ENCODE measurements at regions not wholly inside any gene's neighbourhood (a gene's known extent, or its start where the extent isn't known, plus 50 kb on each side); places are given as distances from the start of the nearest gene placed in this dataset.

DNA sequence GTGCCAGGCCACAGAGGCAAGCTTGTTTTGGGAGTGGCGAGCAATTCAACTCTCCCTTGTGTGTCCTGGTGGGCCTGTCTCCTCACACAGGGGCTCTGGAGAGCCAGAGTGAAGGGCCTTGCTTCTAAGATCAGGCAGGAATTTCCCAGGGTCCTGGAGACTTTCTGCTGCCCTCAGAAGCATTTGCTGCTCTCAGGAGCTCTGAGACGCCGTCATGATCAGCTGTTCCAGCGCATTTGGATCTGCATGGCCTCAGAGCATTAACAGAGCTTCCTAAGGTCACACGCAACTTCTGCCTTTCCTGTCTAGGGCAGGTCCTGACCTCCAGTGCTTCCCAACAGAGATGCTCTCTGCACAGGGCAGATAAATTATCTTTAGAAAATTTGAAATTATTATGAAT, 52.2 kb upstream of the C10orf90 start:
- Histone ChIP-seq H3K36me3 (replicated peaks; ENCODE audit: control insufficient read depth, insufficient read depth, low read length) (no peaks in the 10 kb centered on the region), H3K4me3 (ENCODE audit: insufficient read depth, low read depth, low read length) (no peak overlapping the region), H3K27me3 (ENCODE audit: control insufficient read depth, insufficient read depth, low read length) (no peaks in the 10 kb centered on the region)
- DNase-seq: no peak

DNA sequence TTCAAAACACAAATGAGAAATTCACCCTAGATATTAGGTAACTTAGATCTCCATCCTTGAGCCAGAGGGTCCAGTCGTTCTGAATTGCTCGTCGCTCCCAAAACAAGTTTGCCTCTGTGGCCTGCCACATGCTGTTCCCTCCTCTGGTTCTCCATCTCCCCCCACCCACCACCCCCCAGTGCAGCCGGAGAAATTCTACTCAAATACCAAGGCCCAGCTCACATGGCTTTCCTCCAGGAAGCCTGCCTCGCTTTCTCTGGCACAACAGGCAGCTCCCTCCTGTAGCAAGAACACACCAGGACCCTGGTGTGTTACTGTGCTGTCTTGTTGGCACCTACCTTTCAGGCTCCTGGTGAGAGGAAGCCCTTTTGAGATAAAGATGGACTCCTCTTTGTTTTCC, 52.7 kb upstream of the C10orf90 start:
- Histone ChIP-seq H3K27me3 (ENCODE audit: control insufficient read depth, insufficient read depth, low read length) (no peaks in the 10 kb centered on the region), H3K36me3 (replicated peaks; ENCODE audit: control insufficient read depth, insufficient read depth, low read length) (no peaks in the 10 kb centered on the region), H3K4me3 (ENCODE audit: insufficient read depth, low read depth, low read length) (no peak overlapping the region)
- no peak for DNase-seq

DNA sequence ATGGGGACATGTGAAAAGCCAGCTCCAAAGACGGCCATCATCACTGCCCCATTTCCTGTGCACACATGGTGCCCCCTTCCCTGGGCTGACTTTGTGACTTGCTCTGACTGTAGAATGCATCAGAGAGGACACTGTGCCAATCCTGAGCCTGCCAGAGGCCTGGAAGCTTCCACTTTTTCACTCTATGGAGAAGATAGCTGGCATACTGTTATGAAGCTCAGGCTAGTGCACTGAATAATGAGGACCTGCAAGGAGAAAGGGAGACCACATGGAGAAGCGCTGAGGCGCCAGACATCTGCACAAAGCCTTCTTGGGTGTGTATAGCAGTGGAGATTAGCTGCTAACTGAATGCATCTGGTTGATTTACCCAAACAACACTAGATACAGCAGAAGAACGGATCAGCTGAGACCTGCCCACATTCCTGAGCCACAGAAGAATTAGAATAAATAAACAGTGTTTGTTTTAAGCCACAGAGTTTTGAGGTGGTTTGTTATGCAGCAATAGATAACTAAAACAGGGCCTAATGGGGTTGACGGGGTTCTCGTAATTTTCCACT, 58.9 kb upstream of the C10orf90 start:
- Histone ChIP-seq H3K27me3 (ENCODE audit: control insufficient read depth, insufficient read depth, low read length) (no peaks in the 10 kb centered on the region), H3K36me3 (replicated peaks; ENCODE audit: control insufficient read depth, insufficient read depth, low read length) (no peaks in the 10 kb centered on the region), H3K4me3 (ENCODE audit: insufficient read depth, low read depth, low read length) (no peak overlapping the region)
- DNase-seq: no peak

DNA sequence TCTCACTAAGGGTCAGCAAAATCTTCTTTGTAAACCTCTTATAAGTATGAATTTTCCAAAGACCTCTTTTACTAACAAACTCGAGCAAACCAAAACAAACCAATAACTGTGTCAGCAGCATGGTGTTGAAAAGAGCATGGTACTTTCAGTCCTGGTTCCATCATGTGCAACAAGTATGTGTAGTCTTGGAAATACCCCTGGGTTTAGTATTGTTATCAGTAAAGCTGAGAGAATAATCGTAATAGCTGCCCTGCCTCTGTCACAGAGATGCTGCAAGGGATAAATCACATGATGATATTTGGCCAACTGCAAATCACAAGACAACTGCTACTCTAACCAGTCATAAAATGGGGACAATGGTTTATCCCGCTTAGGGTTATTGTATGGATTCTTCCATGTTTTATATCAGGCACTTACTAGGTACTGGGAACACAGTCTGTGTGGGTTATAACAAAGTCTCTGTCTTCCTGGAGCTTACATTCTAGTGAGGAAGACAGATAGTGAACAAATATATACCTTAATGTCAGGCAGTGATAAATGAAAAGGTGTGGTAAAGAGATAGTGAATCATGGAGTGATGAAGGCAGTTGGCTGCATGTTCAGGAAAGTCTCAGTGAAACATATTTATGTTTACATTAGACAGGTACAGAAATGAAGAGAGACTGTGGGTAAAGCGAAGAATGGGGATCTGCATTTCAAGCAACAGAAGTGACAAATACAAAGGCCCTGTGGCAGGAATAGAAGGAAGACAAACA, 60.5 kb upstream of the C10orf90 start:
- Histone ChIP-seq H3K27me3 (ENCODE audit: control insufficient read depth, insufficient read depth, low read length) (no peaks in the 10 kb centered on the region), H3K4me3 (ENCODE audit: insufficient read depth, low read depth, low read length) (no peak overlapping the region), H3K36me3 (replicated peaks; ENCODE audit: control insufficient read depth, insufficient read depth, low read length) (no peaks in the 10 kb centered on the region)
- no peak for DNase-seq

DNA sequence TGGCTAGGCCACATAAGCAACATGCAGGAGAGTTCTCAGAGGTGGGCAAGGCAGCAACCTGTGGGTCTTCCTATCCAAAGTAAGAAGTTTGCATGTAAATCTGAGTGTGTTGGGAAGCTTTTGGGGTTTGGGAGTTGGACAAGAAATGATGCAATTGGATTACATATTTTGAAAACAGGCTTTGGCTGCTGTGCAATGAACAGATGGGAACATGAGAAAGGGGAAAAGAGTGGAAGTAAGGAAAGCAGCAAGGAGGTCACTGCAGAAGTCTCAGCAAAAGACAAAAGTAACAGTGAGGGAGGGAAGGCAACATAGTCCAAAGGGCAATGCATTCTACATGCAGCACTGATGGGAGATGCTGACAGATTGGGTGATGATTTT, 61.1 kb upstream of the C10orf90 start:
- DNase-seq: no peak
- Histone ChIP-seq H3K27me3 (ENCODE audit: control insufficient read depth, insufficient read depth, low read length) (no peaks in the 10 kb centered on the region), H3K4me3 (ENCODE audit: insufficient read depth, low read depth, low read length) (no peak overlapping the region), H3K36me3 (replicated peaks; ENCODE audit: control insufficient read depth, insufficient read depth, low read length) (no peaks in the 10 kb centered on the region)

DNA sequence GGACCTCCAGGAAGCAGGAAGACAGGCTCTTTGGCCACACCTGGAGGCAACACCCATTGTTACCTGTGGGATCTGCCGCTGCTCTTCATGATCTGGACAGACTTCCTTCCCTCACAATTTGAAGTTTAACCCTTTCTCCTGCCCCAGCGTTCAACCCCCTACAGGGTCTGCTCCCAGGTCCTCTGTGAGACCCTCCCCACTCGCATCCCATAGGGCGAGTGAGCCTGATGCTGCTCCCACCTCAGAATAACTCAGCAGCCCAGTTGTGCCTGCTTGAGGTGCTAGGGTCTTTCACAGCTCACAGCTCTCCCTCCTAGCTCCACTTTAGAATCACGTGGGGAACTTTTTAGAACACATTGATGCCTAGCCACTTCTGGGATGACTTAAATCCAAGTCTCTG, 61.8 kb upstream of the C10orf90 start:
- Histone ChIP-seq H3K4me3 (ENCODE audit: insufficient read depth, low read depth, low read length) (no peak overlapping the region), H3K36me3 (replicated peaks; ENCODE audit: control insufficient read depth, insufficient read depth, low read length) (no peaks in the 10 kb centered on the region), H3K27me3 (ENCODE audit: control insufficient read depth, insufficient read depth, low read length) (no peaks in the 10 kb centered on the region)
- DNase-seq: no peak

DNA sequence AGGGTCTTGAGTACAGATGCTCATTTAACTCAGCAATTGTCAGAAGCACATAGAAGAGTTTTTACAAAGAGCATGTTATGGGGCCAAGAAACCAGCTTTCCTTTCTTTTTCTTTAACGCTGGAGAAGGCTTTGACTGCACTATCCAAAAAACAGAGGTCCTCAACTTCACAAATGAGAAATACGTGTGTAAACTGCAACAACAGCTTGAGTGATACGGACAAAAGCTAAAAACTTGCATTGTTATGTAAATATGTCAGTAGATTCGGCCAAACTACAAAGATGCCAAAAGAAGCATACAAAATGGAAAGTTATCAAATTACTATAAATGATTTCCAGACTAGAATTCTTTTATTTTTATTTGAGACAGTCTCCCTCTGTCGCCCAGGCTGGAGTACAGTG, 62.4 kb upstream of the C10orf90 start:
- DNase-seq: no peak
- H3K27me3 ChIP-seq (ENCODE audit: control insufficient read depth, insufficient read depth, low read length): no peaks in the 10 kb centered on the region
- no peaks in the 10 kb centered on the region for H3K36me3 ChIP-seq (replicated peaks; ENCODE audit: control insufficient read depth, insufficient read depth, low read length)
- no peak overlapping the region for H3K4me3 ChIP-seq (ENCODE audit: insufficient read depth, low read depth, low read length)

DNA sequence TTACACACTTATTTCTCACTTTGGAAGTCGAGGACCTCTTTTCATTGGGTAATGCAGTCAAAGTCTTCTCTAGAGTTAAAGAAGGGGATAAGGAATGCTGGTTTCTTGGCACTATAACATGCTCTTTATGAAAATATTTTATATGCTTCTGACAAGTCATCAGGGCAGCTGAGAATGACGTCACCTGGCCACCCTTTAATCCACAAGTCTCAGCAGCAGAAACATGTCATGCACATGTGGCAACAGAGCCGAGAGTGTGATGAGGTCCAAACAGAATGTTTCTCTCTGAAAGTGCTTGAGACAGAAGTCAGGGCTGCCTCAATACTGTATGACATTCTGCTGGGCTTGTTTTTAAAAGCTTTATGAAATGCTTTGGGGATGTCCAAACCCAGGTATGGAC, 63.5 kb upstream of the C10orf90 start:
- DNase-seq: no peak
- Histone ChIP-seq H3K36me3 (replicated peaks; ENCODE audit: control insufficient read depth, insufficient read depth, low read length) (no peaks in the 10 kb centered on the region), H3K4me3 (ENCODE audit: insufficient read depth, low read depth, low read length) (no peak overlapping the region)

DNA sequence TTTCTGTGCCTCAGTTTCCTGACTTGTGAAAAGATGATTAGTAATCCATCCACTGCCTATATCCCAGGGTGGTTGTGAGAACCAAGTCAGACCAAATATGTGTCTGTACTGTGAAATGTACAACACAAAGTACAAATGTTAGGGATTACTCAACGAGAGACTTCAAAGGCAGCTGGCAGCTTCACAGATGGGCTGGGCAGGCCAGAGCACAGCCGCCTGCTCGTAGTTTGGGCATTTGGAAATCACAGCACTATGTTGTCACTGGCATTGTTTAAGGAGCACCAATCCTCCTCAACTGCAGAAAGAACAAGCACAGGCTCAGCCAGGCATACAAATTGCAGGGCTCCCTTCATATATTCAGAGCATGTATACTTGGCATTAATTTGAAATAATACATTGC, 64.5 kb upstream of the C10orf90 start:
- Histone ChIP-seq H3K4me3 (ENCODE audit: insufficient read depth, low read depth, low read length) (no peak overlapping the region), H3K27me3 (ENCODE audit: control insufficient read depth, insufficient read depth, low read length) (no peaks in the 10 kb centered on the region), H3K36me3 (replicated peaks; ENCODE audit: control insufficient read depth, insufficient read depth, low read length) (no peaks in the 10 kb centered on the region)
- DNase-seq: no peak

More for the DNA sequence above, 63.5 kb upstream of the C10orf90 start:
- no peaks in the 10 kb centered on the region for H3K27me3 ChIP-seq (ENCODE audit: control insufficient read depth, insufficient read depth, low read length)

DNA sequence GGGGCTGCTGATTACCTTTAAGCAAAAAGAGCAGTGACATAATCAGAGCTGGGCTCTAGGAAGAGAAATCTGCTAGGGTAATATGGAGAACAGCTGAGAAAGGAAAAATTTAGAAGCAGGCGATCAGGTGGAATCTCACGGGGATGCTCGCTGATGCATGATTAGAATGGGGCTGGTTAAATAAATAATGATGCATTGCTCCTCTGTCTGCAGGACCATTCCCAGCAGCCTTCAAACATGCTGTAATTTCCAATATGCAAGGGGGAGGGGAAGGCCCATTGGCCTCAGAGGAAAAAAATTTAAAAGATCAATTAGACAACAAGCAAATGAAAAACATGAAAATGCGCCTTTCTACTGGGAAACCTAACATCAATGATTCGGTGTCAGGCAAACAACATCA, 65.6 kb upstream of the C10orf90 start:
- Histone ChIP-seq H3K27me3 (ENCODE audit: control insufficient read depth, insufficient read depth, low read length) (no peaks in the 10 kb centered on the region), H3K36me3 (replicated peaks; ENCODE audit: control insufficient read depth, insufficient read depth, low read length) (no peaks in the 10 kb centered on the region), H3K4me3 (ENCODE audit: insufficient read depth, low read depth, low read length) (no peak overlapping the region)
- no peak for DNase-seq

DNA sequence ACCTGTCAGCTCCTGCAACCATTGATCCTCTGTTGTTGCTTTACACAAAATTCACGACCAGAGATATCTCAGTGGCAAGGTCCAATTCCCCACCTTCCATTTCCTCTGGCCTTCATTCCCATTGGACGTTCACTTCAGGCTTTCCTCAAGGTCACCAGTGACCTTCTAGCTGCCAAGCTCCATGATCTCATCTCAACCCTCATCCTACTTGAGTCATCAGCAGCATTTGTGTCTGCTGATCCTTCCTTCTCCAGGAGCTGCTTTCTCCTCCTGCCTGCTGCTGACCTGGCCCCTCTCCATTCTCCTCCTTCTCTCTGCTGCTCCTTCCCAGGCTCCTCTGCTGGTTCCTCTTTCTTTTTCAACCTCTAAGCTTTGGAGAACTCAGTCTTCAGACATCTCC, 66.2 kb upstream of the C10orf90 start:
- Histone ChIP-seq H3K27me3 (ENCODE audit: control insufficient read depth, insufficient read depth, low read length) (no peaks in the 10 kb centered on the region), H3K36me3 (replicated peaks; ENCODE audit: control insufficient read depth, insufficient read depth, low read length) (no peaks in the 10 kb centered on the region), H3K4me3 (ENCODE audit: insufficient read depth, low read depth, low read length) (no peak overlapping the region)
- no peak for DNase-seq

DNA sequence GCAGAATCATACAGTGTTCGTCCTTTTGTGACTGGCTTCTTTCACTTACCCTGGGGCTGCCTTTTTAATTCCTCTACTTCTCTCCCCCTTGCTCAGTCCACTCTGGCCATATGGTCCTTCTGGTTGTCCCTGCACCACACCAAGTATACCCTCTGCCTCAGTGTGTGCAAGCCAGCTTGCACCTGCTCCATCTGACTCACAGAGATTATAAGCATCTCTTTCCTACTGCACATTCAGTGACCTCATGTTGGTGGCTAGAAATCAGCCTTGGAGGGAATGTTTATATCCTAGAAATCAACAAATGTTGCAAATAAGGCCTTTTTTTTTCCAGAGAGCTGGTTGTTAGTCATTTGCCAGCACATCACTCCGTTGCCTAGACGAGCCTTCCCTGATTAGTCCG, 67.5 kb upstream of the C10orf90 start:
- Histone ChIP-seq H3K27me3 (ENCODE audit: control insufficient read depth, insufficient read depth, low read length) (no peaks in the 10 kb centered on the region), H3K36me3 (replicated peaks; ENCODE audit: control insufficient read depth, insufficient read depth, low read length) (no peaks in the 10 kb centered on the region), H3K4me3 (ENCODE audit: insufficient read depth, low read depth, low read length) (no peak overlapping the region)
- no peak for DNase-seq

DNA sequence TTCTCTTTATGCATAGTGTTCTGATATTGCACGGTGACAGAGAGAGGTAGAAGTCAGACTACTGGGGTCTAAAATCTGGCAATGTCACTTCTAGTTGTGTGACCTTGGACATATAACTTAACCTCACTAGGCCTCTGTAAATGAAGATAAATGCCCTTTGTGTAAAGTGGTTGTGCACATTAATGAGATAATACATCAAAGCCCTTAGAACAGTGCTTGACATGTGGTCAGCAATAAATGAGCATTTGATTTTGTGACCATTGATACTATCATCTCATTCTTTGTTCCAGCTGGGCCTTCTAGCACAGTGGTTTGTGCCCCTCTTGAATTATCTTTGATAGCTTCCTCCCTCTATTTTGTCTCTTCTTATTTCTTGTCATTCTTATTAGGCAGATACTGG, 74.1 kb upstream of the C10orf90 start:
- Histone ChIP-seq H3K27me3 (ENCODE audit: control insufficient read depth, insufficient read depth, low read length) (no peaks in the 10 kb centered on the region), H3K36me3 (replicated peaks; ENCODE audit: control insufficient read depth, insufficient read depth, low read length) (no peaks in the 10 kb centered on the region), H3K4me3 (ENCODE audit: insufficient read depth, low read depth, low read length) (no peak overlapping the region)
- no peak for DNase-seq

DNA sequence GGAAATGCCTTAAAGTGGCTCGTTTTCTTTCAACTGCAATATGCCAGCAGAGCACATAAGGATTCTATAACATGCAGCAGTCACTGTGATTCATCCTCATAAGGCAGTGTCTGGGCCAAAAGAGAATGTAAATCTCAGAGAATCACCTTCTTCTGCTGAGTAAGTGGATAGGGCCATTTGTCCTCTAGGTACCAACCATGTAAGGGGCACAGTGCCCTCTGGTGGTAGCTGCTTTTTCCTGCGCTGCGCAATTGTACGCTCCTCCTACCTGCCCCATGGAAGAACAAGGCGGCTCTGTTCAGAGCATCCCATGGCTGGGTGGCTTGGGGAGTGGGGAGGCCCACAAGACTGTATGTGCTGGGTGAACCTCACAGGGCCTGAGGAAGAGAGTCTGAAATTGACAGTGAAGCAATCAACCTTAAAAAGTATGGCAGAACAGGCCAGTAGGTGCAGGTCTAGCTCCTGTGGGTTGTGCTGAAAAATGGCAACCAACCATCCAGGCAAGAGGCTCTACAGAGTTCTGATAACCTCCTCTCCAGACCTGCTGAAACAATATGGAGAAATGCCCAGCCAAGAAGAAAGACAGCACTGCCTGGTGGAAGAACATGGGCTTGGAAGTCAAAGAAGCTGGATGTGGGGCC, 78.6 kb upstream of the C10orf90 start:
- H3K27me3 ChIP-seq (ENCODE audit: control insufficient read depth, insufficient read depth, low read length): no peaks in the 10 kb centered on the region
- H3K36me3 ChIP-seq (replicated peaks; ENCODE audit: control insufficient read depth, insufficient read depth, low read length): no peaks in the 10 kb centered on the region
- DNase-seq: peak; percentile 64

DNA sequence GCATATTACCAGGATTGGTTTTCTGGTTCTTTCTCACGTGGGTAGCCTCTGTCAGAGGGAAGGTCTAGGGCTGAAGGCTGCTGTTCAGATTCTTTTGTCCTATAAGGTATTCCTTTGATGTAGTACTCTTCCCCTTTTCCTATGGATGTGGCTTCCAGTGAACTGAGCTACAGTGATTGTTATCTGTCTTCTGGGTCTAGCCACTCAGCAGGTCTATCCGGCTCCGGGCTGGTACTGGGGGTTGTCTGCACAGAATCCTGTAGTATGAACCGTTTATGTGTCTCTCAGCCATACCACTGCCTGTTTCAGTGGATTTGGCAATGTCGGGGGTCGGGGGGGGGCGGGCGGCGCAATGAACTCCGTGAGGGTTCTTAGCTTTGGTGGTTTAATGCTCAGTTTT, 84.5 kb upstream of the C10orf90 start:
- H3K4me3 ChIP-seq (ENCODE audit: insufficient read depth, low read depth, low read length): no peak overlapping the region
- H3K27me3 ChIP-seq (ENCODE audit: control insufficient read depth, insufficient read depth, low read length): no peaks in the 10 kb centered on the region
- no peak for DNase-seq
- no peaks in the 10 kb centered on the region for H3K36me3 ChIP-seq (replicated peaks; ENCODE audit: control insufficient read depth, insufficient read depth, low read length)

More for the DNA sequence above, 78.6 kb upstream of the C10orf90 start:
- H3K4me3 ChIP-seq (ENCODE audit: insufficient read depth, low read depth, low read length): no peak overlapping the region

Measured in H7 (cell line).